Stimulated activated CD8-positive, alpha-beta memory T cell treated with anti-CD3 and anti-CD28 coated beads, Interleukin-4, amount 100 ng/mL, for 4 hours (primary cell): ENCODE measurements at regions not wholly inside any gene's neighbourhood (a gene's known extent, or its start where the extent isn't known, plus 50 kb on each side); places are given as distances from the start of the nearest gene placed in this dataset.

Source experiments
- DNase-seq, 2 donors: peaks; one replicate each; pipeline ENCODE4 v3.0.0-alpha.2; 2020; ENCODE audit warnings: low read depth in 2 of 2, low spot score in 1 of 2

GRCh38 chr2:177031438-177032180 is 181.0 kb upstream of the HNRNPA3 start:
- DNase-seq, result no peak

- DNase-seq, result no peak
Observed at GRCh38 chr2:177036747-177037146, 175.8 kb upstream of the HNRNPA3 start.

- no peak for DNase-seq
Observed at GRCh38 chr2:177037569-177037968, 175.0 kb upstream of the HNRNPA3 start.

GRCh38 chr2:177038787-177039484 is 173.7 kb upstream of the HNRNPA3 start:
- no peak for DNase-seq

- DNase-seq, result no peak
Observed at GRCh38 chr2:177042311-177042710, 170.3 kb upstream of the HNRNPA3 start.

- no peak for DNase-seq
Observed at GRCh38 chr2:177044671-177045070, 167.9 kb upstream of the HNRNPA3 start.

GRCh38 chr2:177048981-177049380 is 163.6 kb upstream of the HNRNPA3 start:
- DNase-seq, result no peak

- DNase-seq, result no peak
Observed at GRCh38 chr2:177051278-177051677, 161.3 kb upstream of the HNRNPA3 start.

GRCh38 chr2:177052471-177052870 is 160.1 kb upstream of the HNRNPA3 start:
- no peak for DNase-seq

- no peak for DNase-seq
Observed at GRCh38 chr2:177053038-177053437, 159.6 kb upstream of the HNRNPA3 start.

- no peak for DNase-seq
Observed at GRCh38 chr2:177053716-177054115, 158.9 kb upstream of the HNRNPA3 start.

GRCh38 chr2:177056481-177056929 is 156.1 kb upstream of the HNRNPA3 start:
- no peak for DNase-seq

GRCh38 chr2:177058747-177059146 is 153.8 kb upstream of the HNRNPA3 start:
- no peak for DNase-seq

GRCh38 chr2:177059293-177059692 is 153.3 kb upstream of the HNRNPA3 start:
- no peak for DNase-seq

GRCh38 chr2:177063331-177063730 is 149.3 kb upstream of the HNRNPA3 start:
- no peak for DNase-seq

GRCh38 chr2:177064422-177064821 is 148.2 kb upstream of the HNRNPA3 start:
- DNase-seq, result no peak

GRCh38 chr2:177068967-177069366 is 143.6 kb upstream of the HNRNPA3 start:
- no peak for DNase-seq

GRCh38 chr2:177072090-177072489 is 140.5 kb upstream of the HNRNPA3 start:
- no peak for DNase-seq

GRCh38 chr2:177073611-177074010 is 139.0 kb upstream of the HNRNPA3 start:
- DNase-seq, result no peak

- DNase-seq, result no peak
Observed at GRCh38 chr2:177074099-177074710, 138.4 kb upstream of the HNRNPA3 start.

GRCh38 chr2:177075254-177075653 is 137.3 kb upstream of the HNRNPA3 start:
- DNase-seq, result no peak

- no peak for DNase-seq
Observed at GRCh38 chr2:177076636-177077179, 135.9 kb upstream of the HNRNPA3 start.
